HepG2 (cell line): ENCODE measurements at regions not wholly inside any gene's neighbourhood (a gene's known extent, or its start where the extent isn't known, plus 50 kb on each side); places are given as distances from the start of the nearest gene placed in this dataset.

Source experiments
- ATAC-seq: fragments of 200-7000 bp; cut with Tn5 transposase; 3 replicates; pipeline ENCODE4 v1.9.1; 2020; ENCODE audit warnings: mild to moderate bottlenecking, moderate library complexity
- BruUV-seq: library from RNA; stranded (reverse); fragments of 400-500 nt; replicated peaks from 2 replicates; lab custom pipeline; 2021; lab: Mats Ljungman, UMichigan
- CTCF ChIA-PET: fragments of 300-600 bp; formaldehyde crosslinking; extraction: SDS; loops from one replicate; lab custom pipeline; 2021; ENCODE audit warnings: low total read pairs, inconsistent platforms, low intra/inter-chr PET ratio; lab: Yijun Ruan, JAX
- POLR2A ChIA-PET: fragments of 350-600 bp; sonication (Branson Sonifier 250); formaldehyde crosslinking; loops from one replicate; lab custom pipeline; 2020; ENCODE audit warnings: antibody characterized with exemption, inconsistent platforms; lab: Yijun Ruan, JAX
- DNase-seq: peaks from one replicate; pipeline ENCODE4 v3.0.0-alpha.2; 2015; ENCODE audit warnings: low spot score
- FAIRE-seq: peaks from 3 replicates; lab custom pipeline; 2011; peaks lifted over from hg19 to GRCh38; lab: Jason Lieb, UNC
- H2AFZ ChIP-seq: one replicate; pipeline ENCODE4 v1.6.1; 2011; ENCODE audit warnings: low read length, inconsistent platforms
- H3K27ac ChIP-seq: fragments of 300-600 bp; 3 replicates; pipeline ENCODE4 v1.8.0; 2011; ENCODE audit warnings: mixed run types, mild to moderate bottlenecking, mixed read lengths, low read length, inconsistent platforms; ENCODE audit not compliant: insufficient read depth; ENCODE audit errors: extremely low read length
- H3K27me3 ChIP-seq, 2 experiments: fragments of 200-600 bp in 1 of 2; 2 replicates in 1 of 2; 3 replicates in 1 of 2; pipeline versions ENCODE4 v1.6.0 to v1.8.0; 2011; ENCODE audit warnings: low read length in 2 of 2, mild to moderate bottlenecking in 2 of 2, moderate library complexity in 2 of 2, inconsistent platforms in 1 of 2; ENCODE audit not compliant: insufficient read depth in 2 of 2, control insufficient read depth in 1 of 2
- H3K36me3 ChIP-seq, 2 experiments: fragments of 200-600 bp in 1 of 2; replicated peaks in 1 of 2; 2 replicates in 1 of 2; 3 replicates in 1 of 2; pipeline versions ENCODE4 v1.5.1 to v1.8.0; 2011; ENCODE audit warnings: low read length in 2 of 2, inconsistent platforms in 1 of 2; ENCODE audit not compliant: insufficient read depth in 2 of 2, control insufficient read depth in 1 of 2
- H3K4me1 ChIP-seq: 2 replicates; pipeline ENCODE4 v1.5.1; 2012; ENCODE audit warnings: low read length, inconsistent platforms; ENCODE audit not compliant: insufficient read depth
- H3K4me2 ChIP-seq: 2 replicates; pipeline ENCODE4 v1.6.0; 2011; ENCODE audit warnings: low read depth, low read length, inconsistent platforms
- H3K4me3 ChIP-seq, 3 experiments: fragments of 200-600 bp in 1 of 3; sonication (generic), shearing (Covaris generic) in 1 of 3; replicated peaks in 1 of 3; 2 replicates each; pipeline ENCODE4 v1.5.1; 2011 to 2016; ENCODE audit warnings: low read length in 3 of 3, inconsistent platforms in 2 of 3, low read depth in 2 of 3, mild to moderate bottlenecking in 2 of 3, control low read depth in 1 of 3, mixed read lengths in 1 of 3; ENCODE audit not compliant: insufficient read depth in 1 of 3
- H3K79me2 ChIP-seq: one replicate; pipeline ENCODE4 v1.6.1; 2011; ENCODE audit warnings: low read length, inconsistent platforms; ENCODE audit not compliant: insufficient read depth
- H3K9ac ChIP-seq: 2 replicates; pipeline ENCODE4 v1.6.0; 2011; ENCODE audit warnings: mild to moderate bottlenecking, low read depth, low read length, inconsistent platforms; ENCODE audit not compliant: insufficient read depth
- H3K9me3 ChIP-seq: 2 replicates; pipeline ENCODE4 v1.5.1; 2012; ENCODE audit warnings: mild to moderate bottlenecking, low read length
- H4K20me1 ChIP-seq: 2 replicates; pipeline ENCODE4 v1.6.0; 2011; ENCODE audit warnings: inconsistent platforms, mild to moderate bottlenecking, low read length, moderate library complexity; ENCODE audit not compliant: insufficient read depth
- ARID3A ChIP-seq: IDR thresholded peaks from 2 replicates; pipeline ENCODE4 v1.6.1; 2012; ENCODE audit warnings: low read depth, low read length, improper control_type of control experiment
- EHMT2 ChIP-seq: fragments of 200-600 bp; sonication (generic); IDR thresholded peaks from 2 replicates; pipeline ENCODE4 v1.7.0; 2017; ENCODE audit warnings: antibody characterized with exemption, low read depth, low read length, borderline replicate concordance
- HMGXB4 ChIP-seq, 2 experiments: sonication (generic) in 1 of 2; formaldehyde crosslinking in 1 of 2; IDR thresholded peaks; 2 replicates each; pipeline versions ENCODE4 v1.4.0 to v1.6.1; 2018 to 2020; ENCODE audit warnings: missing genetic modification reagents in 2 of 2, borderline replicate concordance in 1 of 2, low read depth in 1 of 2, mild to moderate bottlenecking in 1 of 2, missing biosample characterization in 1 of 2
- IRF9 ChIP-seq: sonication (generic); formaldehyde crosslinking; IDR thresholded peaks from 2 replicates; pipeline ENCODE4 v1.8.0; 2022; ENCODE audit warnings: missing genetic modification reagents, mild to moderate bottlenecking, borderline replicate concordance
- SMC3 ChIP-seq: IDR thresholded peaks from 2 replicates; pipeline ENCODE4 v1.6.1; 2011; ENCODE audit warnings: low read length, improper control_type of control experiment
- STAG1 ChIP-seq: sonication (generic); formaldehyde crosslinking; IDR thresholded peaks from 2 replicates; pipeline ENCODE4 v1.4.0; 2020; ENCODE audit warnings: missing genetic modification reagents
- ZNF580 ChIP-seq: IDR thresholded peaks from 2 replicates; pipeline ENCODE4 v1.6.1; 2016; ENCODE audit warnings: low read depth, borderline replicate concordance
- ZNF609 ChIP-seq: sonication (generic); formaldehyde crosslinking; IDR thresholded peaks from 2 replicates; pipeline ENCODE4 v1.4.0; 2020; ENCODE audit warnings: mild to moderate bottlenecking, missing genetic modification reagents, borderline replicate concordance
- ZNF644 ChIP-seq: IDR thresholded peaks from 2 replicates; pipeline ENCODE4 v1.6.1; 2016; ENCODE audit warnings: low read depth
- WGBS: methylation state at CpG from one replicate; pipeline ENCODE4 v1.1.6; 2017; ENCODE audit warnings: low lambda C conversion rate; 5-methylcytosine and 5-hydroxymethylcytosine counted together
- in situ Hi-C: cut with HindIII; loops from 2 replicates; pipeline ENCODE4 v1.10.0; 2017; ENCODE audit warnings: low pct_unique_long_range_greater_than_20kb; ENCODE audit not compliant: extremely low pct_ligation_motif_present
- intact Hi-C: fragments of 100-400 bp; cut with micrococcal nuclease; formaldehyde crosslinking; loops from one replicate; pipeline ENCODE4 v1.10.0; 2022; ENCODE audit not compliant: unreplicated experiment

- no peak overlapping the region for H3K4me2 ChIP-seq
- no peaks in the 10 kb centered on the region for H3K4me1 ChIP-seq
- no peak overlapping the region for H3K4me3 ChIP-seq
- DNase-seq (peak; percentile 44), ATAC-seq (peak; percentile 83), FAIRE-seq (peak; percentile 47)
- H3K27me3 ChIP-seq = no peaks in the 10 kb centered on the region
- no peaks in the 10 kb centered on the region for H4K20me1 ChIP-seq
- no TSS peak for BruUV-seq
- H3K9ac ChIP-seq = no peak overlapping the region
- in situ Hi-C loops (loop anchor here (25.0 kb wide), 1 partner anchor 1720 kb away; no protein-coding TSS in a partner anchor), intact Hi-C loops (loop anchor here (1.0 to 5.0 kb wide), 3 partner anchors 126 to 674 kb away; no protein-coding TSS in a partner anchor)
- no peaks in the 10 kb centered on the region for H3K9me3 ChIP-seq
- no peaks in the 10 kb centered on the region for H3K36me3 ChIP-seq
- WGBS = 13% methylated on average over 5 of the region's 5 CpGs
- no peak overlapping the region for H3K27ac ChIP-seq
- ChIA-PET POLR2A (no interaction called here), CTCF (interaction anchor here (1.6 to 2.1 kb wide), 4 partner anchors 126 to 702 kb away, joined by 5 to 12 read pairs (median 12); no protein-coding TSS in a partner anchor)
- no peak overlapping the region for H2AFZ ChIP-seq
- no peaks in the 10 kb centered on the region for H3K79me2 ChIP-seq
- TF ChIP-seq HMGXB4 (CRISPR knock-in tag; IDR thresholded peaks at IDR 0.05; ENCODE audit: borderline replicate concordance in 1 of 2, low read depth in 1 of 2) = 0 out of 4 replicates have a peak, but pooled peaks of 1 of the 2 experiments have one; percentile 21
- peak; percentile 65 for TF ChIP-seq ZNF644 (CRISPR knock-in tag)
- no peak for TF ChIP-seq ZNF580 (CRISPR knock-in tag)
- peak; percentile 96 for TF ChIP-seq EHMT2
- no peak for TF ChIP-seq ZNF609 (CRISPR knock-in tag)
- peak; percentile 36 for TF ChIP-seq STAG1 (CRISPR knock-in tag)
- TF ChIP-seq IRF9 (CRISPR knock-in tag) = no peak
- peak; percentile 44; the same call in 1 of the 2 replicates for TF ChIP-seq ARID3A
- TF ChIP-seq SMC3 = peak; percentile 51
Observed at GRCh38 chr11:128157423-128158298, 429.7 kb downstream of the ETS1 start.
